ENCODE measurements at regions not wholly inside any gene's neighbourhood (a gene's known extent, or its start where the extent isn't known, plus 50 kb on each side); places are given as distances from the start of the nearest gene placed in this dataset.

DNA sequence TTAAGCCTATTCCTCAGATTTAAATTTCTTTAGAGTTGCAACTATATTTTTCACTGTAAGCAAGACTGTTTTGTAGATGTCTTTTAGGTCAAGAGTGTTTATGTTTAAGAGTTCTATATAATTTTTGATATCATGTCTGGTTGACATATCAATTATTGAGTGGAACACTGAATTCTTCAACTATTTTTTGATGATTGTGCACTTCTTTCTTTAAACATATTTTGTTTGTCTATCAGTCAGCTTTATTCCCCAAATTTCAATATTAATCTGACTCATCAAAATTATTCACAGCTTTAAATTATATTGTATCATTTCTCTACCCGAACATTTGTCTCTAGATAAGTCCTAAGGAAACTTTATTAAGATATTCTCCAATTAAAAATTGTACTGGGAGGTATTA lies 933.6 kb upstream of the ROBO1 start:
- TF ChIP-seq TEAD4 (IDR thresholded peaks at IDR 0.05; ENCODE audit: low read length) (no peak), TEAD4 (CRISPR knock-in tag; IDR thresholded peaks at IDR 0.05; ENCODE audit: borderline replicate concordance) (no peak), ARHGAP35 (IDR thresholded peaks at IDR 0.05; ENCODE audit: partially characterized antibody) (no peak), POLR2A (conservative IDR thresholded peaks at IDR 0.05) (no peak), RAD21 (CRISPR knock-in tag; conservative IDR thresholded peaks at IDR 0.05 in 1 of 2, IDR thresholded peaks at IDR 0.05 in 1 of 2) (no peak), ESRRA (IDR thresholded peaks at IDR 0.05; ENCODE audit: borderline replicate concordance, low read depth) (no peak)
- TF ChIP-seq, protein P1, sequence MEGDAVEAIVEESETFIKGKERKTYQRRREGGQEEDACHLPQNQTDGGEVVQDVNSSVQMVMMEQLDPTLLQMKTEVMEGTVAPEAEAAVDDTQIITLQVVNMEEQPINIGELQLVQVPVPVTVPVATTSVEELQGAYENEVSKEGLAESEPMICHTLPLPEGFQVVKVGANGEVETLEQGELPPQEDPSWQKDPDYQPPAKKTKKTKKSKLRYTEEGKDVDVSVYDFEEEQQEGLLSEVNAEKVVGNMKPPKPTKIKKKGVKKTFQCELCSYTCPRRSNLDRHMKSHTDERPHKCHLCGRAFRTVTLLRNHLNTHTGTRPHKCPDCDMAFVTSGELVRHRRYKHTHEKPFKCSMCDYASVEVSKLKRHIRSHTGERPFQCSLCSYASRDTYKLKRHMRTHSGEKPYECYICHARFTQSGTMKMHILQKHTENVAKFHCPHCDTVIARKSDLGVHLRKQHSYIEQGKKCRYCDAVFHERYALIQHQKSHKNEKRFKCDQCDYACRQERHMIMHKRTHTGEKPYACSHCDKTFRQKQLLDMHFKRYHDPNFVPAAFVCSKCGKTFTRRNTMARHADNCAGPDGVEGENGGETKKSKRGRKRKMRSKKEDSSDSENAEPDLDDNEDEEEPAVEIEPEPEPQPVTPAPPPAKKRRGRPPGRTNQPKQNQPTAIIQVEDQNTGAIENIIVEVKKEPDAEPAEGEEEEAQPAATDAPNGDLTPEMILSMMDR (IDR thresholded peaks at IDR 0.05 in 2 of 3, conservative IDR thresholded peaks at IDR 0.05 in 1 of 3; ENCODE audit: insufficient read depth in 2 of 3, low read depth in 1 of 3, low read length in 3 of 3): no peak

Data from K562 (cell line).